OCI-LY1 (cell line): ENCODE measurements at regions not wholly inside any gene's neighbourhood (a gene's known extent, or its start where the extent isn't known, plus 50 kb on each side); places are given as distances from the start of the nearest gene placed in this dataset.

Experiments
- H2AFZ ChIP-seq: fragments of 200-600 bp; sonication (generic), shearing (Covaris generic); 2 replicates; pipeline ENCODE4 v1.6.0; 2014; ENCODE audit warnings: antibody characterized with exemption, mild to moderate bottlenecking, low read length
- H3F3A ChIP-seq: fragments of 200-600 bp; sonication (generic), shearing (Covaris generic); 2 replicates; pipeline ENCODE4 v1.6.0; 2014; ENCODE audit warnings: mild to moderate bottlenecking, antibody characterized with exemption, low read length, moderate library complexity; ENCODE audit not compliant: insufficient read depth
- H3K27ac ChIP-seq: fragments of 200-600 bp; sonication (generic); 2 replicates; pipeline ENCODE4 v1.5.1; 2014; ENCODE audit warnings: low read length, mixed run types, mild to moderate bottlenecking, low read depth; ENCODE audit not compliant: poor library complexity, severe bottlenecking
- H3K27me3 ChIP-seq: fragments of 200-600 bp; sonication (generic); 2 replicates; pipeline ENCODE4 v1.6.0; 2014; ENCODE audit warnings: antibody characterized with exemption, mild to moderate bottlenecking, low read length, moderate library complexity; ENCODE audit not compliant: insufficient read depth
- H3K36me3 ChIP-seq: fragments of 200-600 bp; sonication (generic); 2 replicates; pipeline ENCODE4 v1.6.1; 2014; ENCODE audit warnings: mild to moderate bottlenecking, antibody characterized with exemption, low read length, moderate library complexity, mixed read lengths; ENCODE audit not compliant: insufficient read depth
- H3K4me1 ChIP-seq: fragments of 200-600 bp; sonication (generic); 2 replicates; pipeline ENCODE4 v1.5.1; 2014; ENCODE audit warnings: mild to moderate bottlenecking, low read length, moderate library complexity; ENCODE audit not compliant: insufficient read depth, severe bottlenecking
- H3K4me2 ChIP-seq: fragments of 200-600 bp; sonication (generic), shearing (Covaris generic); 2 replicates; pipeline ENCODE4 v1.6.1; 2014; ENCODE audit warnings: low read length
- H3K4me3 ChIP-seq: fragments of 200-600 bp; sonication (generic); 2 replicates; pipeline ENCODE4 v1.5.1; 2014; ENCODE audit warnings: low read length, low read depth, mild to moderate bottlenecking, mixed read lengths; ENCODE audit not compliant: poor library complexity, severe bottlenecking
- H3K79me2 ChIP-seq: fragments of 200-600 bp; shearing (Covaris generic); 2 replicates; pipeline ENCODE4 v1.6.1; 2016; ENCODE audit warnings: mixed run types, low read length, mixed read lengths; ENCODE audit not compliant: insufficient read depth
- H3K9ac ChIP-seq: fragments of 200-600 bp; sonication (generic), shearing (Covaris generic); 2 replicates; pipeline ENCODE4 v1.6.1; 2014; ENCODE audit warnings: mild to moderate bottlenecking, low read length, mixed read lengths
- H3K9me2 ChIP-seq: fragments of 200-600 bp; sonication (generic), shearing (Covaris generic); 2 replicates; pipeline ENCODE4 v1.6.1; 2014; ENCODE audit warnings: low read depth, mild to moderate bottlenecking, low read length, mixed read lengths
- H3K9me3 ChIP-seq: fragments of 200-600 bp; shearing (Covaris generic); 2 replicates; pipeline ENCODE4 v1.6.1; 2014; ENCODE audit warnings: low read length, mixed read lengths
- H4K20me1 ChIP-seq: fragments of 200-600 bp; sonication (generic), shearing (Covaris generic); 2 replicates; pipeline ENCODE4 v1.6.0; 2016; ENCODE audit warnings: mild to moderate bottlenecking, low read length; ENCODE audit not compliant: insufficient read depth
- EZH2 ChIP-seq: fragments of 200-600 bp; sonication (generic), shearing (Covaris generic); IDR thresholded peaks from 2 replicates; pipeline ENCODE4 v1.8.0; 2017; ENCODE audit warnings: borderline replicate concordance, mixed run types, mild to moderate bottlenecking, antibody characterized with exemption, low read length, moderate library complexity, mixed read lengths
- TF ChIP-seq, protein P1 (sequence below): fragments of 200-600 bp; sonication (generic), shearing (Covaris generic); IDR thresholded peaks from 2 replicates; pipeline ENCODE4 v1.5.1; 2017; ENCODE audit warnings: mild to moderate bottlenecking, antibody characterized with exemption, low read length, moderate library complexity, mixed read lengths

DNA sequence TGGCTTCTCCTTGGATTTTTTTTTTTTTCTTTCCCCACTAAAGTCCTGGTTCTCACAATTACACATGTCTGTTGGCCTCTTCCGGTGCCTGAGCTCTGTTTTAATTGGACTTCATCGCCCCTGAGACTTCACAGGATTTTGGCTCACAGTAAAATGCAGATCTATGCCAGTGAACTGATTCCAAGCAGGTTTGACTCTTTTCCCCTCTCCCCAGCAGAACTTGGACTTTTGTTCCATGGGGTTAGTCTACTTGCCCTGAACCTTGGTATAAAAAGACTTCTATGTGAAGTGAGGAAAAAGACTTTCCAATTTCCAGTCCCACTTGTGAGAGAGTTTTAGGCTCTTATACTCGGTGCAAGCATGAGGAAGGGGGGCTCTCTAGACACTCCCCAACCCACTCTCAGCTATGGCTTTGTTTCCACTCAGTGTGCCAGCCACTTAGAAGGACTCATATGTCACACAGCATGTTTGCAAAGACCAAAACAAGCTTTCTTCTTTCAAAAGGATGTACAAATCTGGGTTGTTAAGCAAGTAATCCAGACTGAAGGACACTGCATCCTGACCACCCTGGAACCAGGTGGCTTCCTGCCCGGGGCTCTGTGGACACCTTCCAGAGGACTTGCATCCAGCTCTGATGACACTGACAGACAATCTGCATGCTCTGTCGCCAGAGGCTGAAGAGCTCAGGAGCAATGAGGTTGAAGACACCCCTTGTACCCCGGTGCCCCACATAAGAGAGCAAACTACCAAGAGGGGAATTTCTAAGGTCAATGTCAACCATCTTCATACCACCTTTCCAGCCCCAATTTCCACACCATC lies 221.9 kb upstream of the EGLN3 start:
- H3F3A ChIP-seq: no peaks in the 10 kb centered on the region
- H3K4me1 ChIP-seq: no peaks in the 10 kb centered on the region
- no peak overlapping the region for H3K4me2 ChIP-seq
- H4K20me1 ChIP-seq: no peaks in the 10 kb centered on the region
- no peak overlapping the region for H2AFZ ChIP-seq
- H3K9me2 ChIP-seq: no peaks in the 10 kb centered on the region
- no peak overlapping the region for H3K27ac ChIP-seq
- no peak overlapping the region for H3K9ac ChIP-seq
- H3K4me3 ChIP-seq: no peak overlapping the region
- H3K27me3 ChIP-seq: no peaks in the 10 kb centered on the region
- no peaks in the 10 kb centered on the region for H3K79me2 ChIP-seq
- H3K9me3 ChIP-seq: no peaks in the 10 kb centered on the region
- H3K36me3 ChIP-seq: no peaks in the 10 kb centered on the region
- no peak for TF ChIP-seq EZH2
- TF ChIP-seq, protein P1, sequence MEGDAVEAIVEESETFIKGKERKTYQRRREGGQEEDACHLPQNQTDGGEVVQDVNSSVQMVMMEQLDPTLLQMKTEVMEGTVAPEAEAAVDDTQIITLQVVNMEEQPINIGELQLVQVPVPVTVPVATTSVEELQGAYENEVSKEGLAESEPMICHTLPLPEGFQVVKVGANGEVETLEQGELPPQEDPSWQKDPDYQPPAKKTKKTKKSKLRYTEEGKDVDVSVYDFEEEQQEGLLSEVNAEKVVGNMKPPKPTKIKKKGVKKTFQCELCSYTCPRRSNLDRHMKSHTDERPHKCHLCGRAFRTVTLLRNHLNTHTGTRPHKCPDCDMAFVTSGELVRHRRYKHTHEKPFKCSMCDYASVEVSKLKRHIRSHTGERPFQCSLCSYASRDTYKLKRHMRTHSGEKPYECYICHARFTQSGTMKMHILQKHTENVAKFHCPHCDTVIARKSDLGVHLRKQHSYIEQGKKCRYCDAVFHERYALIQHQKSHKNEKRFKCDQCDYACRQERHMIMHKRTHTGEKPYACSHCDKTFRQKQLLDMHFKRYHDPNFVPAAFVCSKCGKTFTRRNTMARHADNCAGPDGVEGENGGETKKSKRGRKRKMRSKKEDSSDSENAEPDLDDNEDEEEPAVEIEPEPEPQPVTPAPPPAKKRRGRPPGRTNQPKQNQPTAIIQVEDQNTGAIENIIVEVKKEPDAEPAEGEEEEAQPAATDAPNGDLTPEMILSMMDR: no peak

DNA sequence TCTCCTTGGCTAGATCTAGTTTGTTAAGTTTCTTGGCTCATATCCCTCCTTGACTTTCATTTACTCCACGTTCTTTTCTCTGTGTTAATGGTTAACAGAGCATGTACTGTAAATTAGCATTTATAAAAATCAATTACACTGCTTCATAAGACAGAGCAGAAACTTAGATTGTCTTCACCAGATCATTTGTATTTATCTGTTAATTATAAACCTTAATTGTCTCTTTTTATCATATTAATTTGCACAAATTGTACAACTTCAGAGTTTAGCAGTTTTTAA lies 221.2 kb upstream of the EGLN3 start:
- no peaks in the 10 kb centered on the region for H3K27me3 ChIP-seq
- no peak overlapping the region for H3K4me2 ChIP-seq
- H3K79me2 ChIP-seq: no peaks in the 10 kb centered on the region
- no peak overlapping the region for H3K4me3 ChIP-seq
- TF ChIP-seq, protein P1: no peak
- TF ChIP-seq EZH2: no peak
- H2AFZ ChIP-seq: no peak overlapping the region
- H3F3A ChIP-seq: no peaks in the 10 kb centered on the region
- H3K4me1 ChIP-seq: no peaks in the 10 kb centered on the region
- no peaks in the 10 kb centered on the region for H4K20me1 ChIP-seq
- H3K9ac ChIP-seq: no peak overlapping the region
- H3K36me3 ChIP-seq: no peaks in the 10 kb centered on the region
- H3K9me3 ChIP-seq: no peaks in the 10 kb centered on the region
- no peak overlapping the region for H3K27ac ChIP-seq
- no peaks in the 10 kb centered on the region for H3K9me2 ChIP-seq

DNA sequence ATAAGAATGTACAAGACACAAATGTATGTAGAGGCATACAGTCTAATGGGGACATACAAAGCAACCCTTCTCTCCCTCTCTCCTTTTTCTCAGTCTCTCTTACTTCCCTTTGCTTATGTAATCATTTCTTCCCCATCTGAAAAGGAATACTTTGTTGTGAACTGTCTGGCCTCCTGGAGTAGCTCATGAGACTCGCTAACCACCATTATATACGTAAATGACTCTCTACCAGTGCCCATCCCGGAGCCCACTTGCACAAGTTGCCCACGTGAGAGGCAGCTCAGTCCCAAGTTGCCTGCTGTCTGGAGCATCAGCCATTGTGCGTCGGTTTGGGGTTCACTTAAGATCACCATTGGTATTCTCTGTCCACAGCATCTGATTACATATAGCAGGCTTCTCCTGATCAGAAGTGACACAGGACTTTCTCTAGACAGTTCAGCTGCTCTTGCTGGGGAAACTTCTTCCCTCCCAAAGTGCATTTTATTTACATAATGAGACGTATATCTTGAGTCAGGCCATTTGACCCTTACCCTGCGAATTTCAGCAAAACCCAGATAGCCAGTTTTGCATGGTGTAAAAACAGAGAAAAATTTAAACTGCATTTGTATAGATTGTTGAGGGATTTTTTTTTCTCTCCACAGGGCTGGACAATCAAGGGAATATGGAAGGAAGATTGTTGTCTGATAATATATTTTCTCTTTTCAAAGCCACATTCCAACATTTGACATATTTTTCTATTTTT lies 220.7 kb upstream of the EGLN3 start:
- Histone ChIP-seq H3K9me2 (no peaks in the 10 kb centered on the region), H3K4me3 (no peak overlapping the region), H3K36me3 (no peaks in the 10 kb centered on the region), H3K4me2 (no peak overlapping the region), H3K9ac (no peak overlapping the region), H4K20me1 (no peaks in the 10 kb centered on the region), H3K9me3 (no peaks in the 10 kb centered on the region), H3K27ac (no peak overlapping the region), H3K79me2 (no peaks in the 10 kb centered on the region), H2AFZ (no peak overlapping the region), H3K27me3 (no peaks in the 10 kb centered on the region), H3K4me1 (no peaks in the 10 kb centered on the region), H3F3A (no peaks in the 10 kb centered on the region)
- TF ChIP-seq EZH2: no peak
- TF ChIP-seq, protein P1: no peak
